HEK293 (cell line): ENCODE measurements at regions not wholly inside any gene's neighbourhood (a gene's known extent, or its start where the extent isn't known, plus 50 kb on each side); places are given as distances from the start of the nearest gene placed in this dataset.

ENCODE experiments used
- CTCF ChIA-PET: fragments of 350-600 bp; formaldehyde crosslinking; extraction: SDS; loops from one replicate; lab custom pipeline; 2021; ENCODE audit warnings: antibody characterized with exemption; lab: Yijun Ruan, JAX
- POLR2A ChIA-PET: fragments of 300-600 bp; formaldehyde crosslinking; extraction: SDS; loops from one replicate; lab custom pipeline; 2020; ENCODE audit warnings: antibody characterized with exemption, inconsistent platforms; lab: Yijun Ruan, JAX
- H3K27ac ChIP-seq: fragments of 200-500 bp; sonication (Bioruptor generic); 2 replicates; pipeline ENCODE4 v1.5.1; 2014; ENCODE audit warnings: low read depth, low read length, control low read depth, inconsistent platforms; ENCODE audit errors: extremely low read depth
- H3K36me3 ChIP-seq, 2 experiments: fragments of 200-500 bp in 1 of 2; sonication (Bioruptor generic) in 1 of 2; 1 replicate in 1 of 2; 2 replicates in 1 of 2; pipeline ENCODE4 v1.5.1; 2014 to 2017; ENCODE audit warnings: inconsistent platforms in 2 of 2, low read length in 2 of 2; ENCODE audit not compliant: control insufficient read depth in 2 of 2, insufficient read depth in 1 of 2
- H3K4me1 ChIP-seq: fragments of 200-500 bp; sonication (Bioruptor generic); 2 replicates; pipeline ENCODE4 v1.5.1; 2014; ENCODE audit warnings: mild to moderate bottlenecking, low read length, inconsistent platforms; ENCODE audit not compliant: control insufficient read depth, insufficient read depth
- H3K4me3 ChIP-seq: 2 replicates; pipeline ENCODE4 v1.5.1; 2011; ENCODE audit warnings: low read depth, mild to moderate bottlenecking, control low read depth, low read length, moderate library complexity
- H3K9me3 ChIP-seq: fragments of 200-500 bp; sonication (Bioruptor generic); 2 replicates; pipeline ENCODE4 v1.5.1; 2014; ENCODE audit warnings: low read depth, low read length, inconsistent platforms; ENCODE audit not compliant: control insufficient read depth, insufficient read depth
- FEZF1 ChIP-seq: fragments of 450-650 bp; formaldehyde crosslinking; IDR thresholded peaks from 2 replicates; pipeline ENCODE4 v1.5.1; 2016; ENCODE audit warnings: missing biosample characterization, missing genetic modification characterization
- GLIS1 ChIP-seq: fragments of 450-650 bp; formaldehyde crosslinking; IDR thresholded peaks from 2 replicates; pipeline ENCODE4 v1.5.1; 2016; ENCODE audit warnings: missing biosample characterization, missing genetic modification characterization
- OSR2 ChIP-seq: fragments of 450-650 bp; formaldehyde crosslinking; IDR thresholded peaks from 2 replicates; pipeline ENCODE4 v1.5.1; 2016; ENCODE audit warnings: missing biosample characterization, missing genetic modification characterization
- PRDM4 ChIP-seq: fragments of 450-650 bp; formaldehyde crosslinking; IDR thresholded peaks from 2 replicates; pipeline ENCODE4 v1.5.1; 2017; ENCODE audit warnings: missing biosample characterization, missing genetic modification characterization
- REPIN1 ChIP-seq: fragments of 450-650 bp; formaldehyde crosslinking; IDR thresholded peaks from 2 replicates; pipeline ENCODE4 v1.5.1; 2017; ENCODE audit warnings: missing biosample characterization, missing genetic modification characterization, low read depth
- SCRT2 ChIP-seq: fragments of 450-650 bp; formaldehyde crosslinking; IDR thresholded peaks from 2 replicates; pipeline ENCODE4 v1.5.1; 2016; ENCODE audit warnings: missing biosample characterization, missing genetic modification characterization
- YY1 ChIP-seq: fragments of 450-650 bp; formaldehyde crosslinking; IDR thresholded peaks from 2 replicates; pipeline ENCODE4 v1.5.1; 2018; ENCODE audit warnings: missing biosample characterization, missing genetic modification characterization
- ZBTB1 ChIP-seq: fragments of 450-650 bp; formaldehyde crosslinking; IDR thresholded peaks from 2 replicates; pipeline ENCODE4 v1.5.1; 2016; ENCODE audit warnings: missing biosample characterization, missing genetic modification characterization
- ZBTB20 ChIP-seq: fragments of 450-650 bp; formaldehyde crosslinking; IDR thresholded peaks from 2 replicates; pipeline ENCODE4 v1.5.1; 2016; ENCODE audit warnings: missing biosample characterization, missing genetic modification characterization
- ZNF112 ChIP-seq: fragments of 450-650 bp; formaldehyde crosslinking; IDR thresholded peaks from 2 replicates; pipeline ENCODE4 v1.5.0; 2017; ENCODE audit warnings: missing biosample characterization, missing genetic modification characterization
- ZNF132 ChIP-seq: fragments of 450-650 bp; formaldehyde crosslinking; IDR thresholded peaks from 2 replicates; pipeline ENCODE4 v1.5.1; 2017; ENCODE audit warnings: missing biosample characterization, missing genetic modification characterization, borderline replicate concordance
- ZNF16 ChIP-seq: fragments of 450-650 bp; formaldehyde crosslinking; IDR thresholded peaks from 2 replicates; pipeline ENCODE4 v1.5.1; 2016; ENCODE audit warnings: low read depth, missing biosample characterization, missing genetic modification characterization
- ZNF184 ChIP-seq: fragments of 450-650 bp; IDR thresholded peaks from 2 replicates; pipeline ENCODE4 v1.5.1; 2018; ENCODE audit warnings: missing biosample characterization, mild to moderate bottlenecking, missing genetic modification characterization
- ZNF23 ChIP-seq: fragments of 450-650 bp; formaldehyde crosslinking; IDR thresholded peaks from 2 replicates; pipeline ENCODE4 v1.5.1; 2016; ENCODE audit warnings: missing biosample characterization, missing genetic modification characterization, borderline replicate concordance
- ZNF280C ChIP-seq: fragments of 450-650 bp; formaldehyde crosslinking; IDR thresholded peaks from 2 replicates; pipeline ENCODE4 v1.5.1; 2016; ENCODE audit warnings: missing biosample characterization, missing genetic modification characterization
- ZNF398 ChIP-seq: fragments of 450-650 bp; formaldehyde crosslinking; IDR thresholded peaks from 2 replicates; pipeline ENCODE4 v1.5.1; 2017; ENCODE audit warnings: missing biosample characterization, missing genetic modification characterization
- ZNF521 ChIP-seq: fragments of 450-650 bp; formaldehyde crosslinking; IDR thresholded peaks from 2 replicates; pipeline ENCODE4 v1.5.1; 2017; ENCODE audit warnings: missing biosample characterization, mild to moderate bottlenecking, missing genetic modification characterization
- ZNF548 ChIP-seq: fragments of 450-650 bp; formaldehyde crosslinking; IDR thresholded peaks from 2 replicates; pipeline ENCODE4 v1.5.1; 2016; ENCODE audit warnings: missing biosample characterization, missing genetic modification characterization
- ZNF585B ChIP-seq: fragments of 450-650 bp; formaldehyde crosslinking; IDR thresholded peaks from 2 replicates; pipeline ENCODE4 v1.5.1; 2016; ENCODE audit warnings: missing biosample characterization, missing genetic modification characterization
- ZNF621 ChIP-seq: fragments of 450-650 bp; formaldehyde crosslinking; IDR thresholded peaks from 2 replicates; pipeline ENCODE4 v1.5.1; 2017; ENCODE audit warnings: missing biosample characterization, missing genetic modification characterization
- ZNF623 ChIP-seq: fragments of 450-650 bp; formaldehyde crosslinking; IDR thresholded peaks from 2 replicates; pipeline ENCODE4 v1.5.1; 2016; ENCODE audit warnings: missing biosample characterization, missing genetic modification characterization
- ZNF624 ChIP-seq: fragments of 450-650 bp; formaldehyde crosslinking; IDR thresholded peaks from 2 replicates; pipeline ENCODE4 v1.5.1; 2017; ENCODE audit warnings: missing biosample characterization, missing genetic modification characterization
- ZNF629 ChIP-seq: fragments of 450-650 bp; formaldehyde crosslinking; IDR thresholded peaks from 2 replicates; pipeline ENCODE4 v1.5.1; 2017; ENCODE audit warnings: missing biosample characterization, missing genetic modification characterization
- ZNF658 ChIP-seq: fragments of 450-650 bp; formaldehyde crosslinking; IDR thresholded peaks from 2 replicates; pipeline ENCODE4; 2016; ENCODE audit warnings: missing biosample characterization, missing genetic modification characterization
- ZNF660 ChIP-seq: fragments of 450-650 bp; IDR thresholded peaks from 2 replicates; pipeline ENCODE4 v1.5.1; 2018; ENCODE audit warnings: missing biosample characterization, mild to moderate bottlenecking, missing genetic modification characterization
- ZNF677 ChIP-seq: fragments of 450-650 bp; IDR thresholded peaks from 2 replicates; pipeline ENCODE4 v1.5.0; 2018; ENCODE audit warnings: missing biosample characterization, mild to moderate bottlenecking, missing genetic modification characterization, moderate library complexity
- ZNF777 ChIP-seq: fragments of 450-650 bp; formaldehyde crosslinking; IDR thresholded peaks from 2 replicates; pipeline ENCODE4 v1.5.1; 2017; ENCODE audit warnings: missing biosample characterization, missing genetic modification characterization, borderline replicate concordance

GRCh38 chr13:33577007-33577406 lies 240.9 kb upstream of the RFC3 start (continued):
- no peak for TF ChIP-seq ZNF660 (tag by site-specific recombination)
- no peak for TF ChIP-seq ZNF624 (tag by site-specific recombination)
- TF ChIP-seq ZNF777 (tag by site-specific recombination) = no peak
- no peak for TF ChIP-seq ZNF677 (tag by site-specific recombination)
- no peak for TF ChIP-seq OSR2 (tag by site-specific recombination)
- TF ChIP-seq ZNF280C (tag by site-specific recombination) = no peak
- no peak for TF ChIP-seq ZNF132
- TF ChIP-seq ZNF521 (tag by site-specific recombination) = no peak
- TF ChIP-seq ZNF623 (tag by site-specific recombination) = no peak
- TF ChIP-seq ZBTB1 (tag by site-specific recombination) = no peak
- TF ChIP-seq, all 188 proteins: peak for 2

- Histone ChIP-seq H3K4me3 (no peak overlapping the region), H3K36me3 (no peaks in the 10 kb centered on the region), H3K4me1 (no peaks in the 10 kb centered on the region), H3K9me3 (no peaks in the 10 kb centered on the region), H3K27ac (no peak overlapping the region)
- ChIA-PET CTCF (no interaction called here), POLR2A (no interaction called here)
- TF ChIP-seq ZNF677 (tag by site-specific recombination) = no peak
- TF ChIP-seq YY1 (tag by site-specific recombination) = no peak
- TF ChIP-seq SCRT2 = no peak
- TF ChIP-seq GLIS1 (tag by site-specific recombination) = peak; percentile 51; the same call in 1 of the 2 replicates
- TF ChIP-seq PRDM4 (tag by site-specific recombination) = no peak
- TF ChIP-seq ZBTB20 (tag by site-specific recombination) = no peak
Observed at GRCh38 chr13:33578786-33579185, 239.2 kb upstream of the RFC3 start.

- CTCF ChIA-PET = no interaction called here
- Histone ChIP-seq H3K9me3 (no peaks in the 10 kb centered on the region), H3K27ac (no peak overlapping the region), H3K36me3 (no peaks in the 10 kb centered on the region), H3K4me3 (no peak overlapping the region), H3K4me1 (no peaks in the 10 kb centered on the region)
- POLR2A ChIA-PET = no interaction called here
- TF ChIP-seq ZNF585B = no peak
- TF ChIP-seq ZNF184 = no peak
- no peak for TF ChIP-seq ZNF16 (tag by site-specific recombination)
- no peak for TF ChIP-seq ZNF23 (tag by site-specific recombination)
- no peak for TF ChIP-seq GLIS1 (tag by site-specific recombination)
- TF ChIP-seq REPIN1 = no peak
- TF ChIP-seq ZNF621 (tag by site-specific recombination) = no peak
- no peak for TF ChIP-seq ZNF548 (tag by site-specific recombination)
- TF ChIP-seq ZNF398 (tag by site-specific recombination) = no peak
- no peak for TF ChIP-seq ZNF112 (tag by site-specific recombination)
- TF ChIP-seq PRDM4 (tag by site-specific recombination) = no peak
- TF ChIP-seq FEZF1 (tag by site-specific recombination) = no peak
- no peak for TF ChIP-seq ZNF629 (tag by site-specific recombination)
- no peak for TF ChIP-seq ZNF658 (tag by site-specific recombination)
- no peak for TF ChIP-seq ZNF132
Observed at GRCh38 chr13:33582121-33582520, 235.8 kb upstream of the RFC3 start.
